SK-N-SH treated with all-trans-retinoic acid at 6 μM for 48 hours (cell line): ENCODE measurements at regions not wholly inside any gene's neighbourhood (a gene's known extent, or its start where the extent isn't known, plus 50 kb on each side); places are given as distances from the start of the nearest gene placed in this dataset.

ENCODE experiments used
- ATAC-seq: fragments of 200-7000 bp; cut with Tn5 transposase; 3 replicates; pipeline ENCODE4 v1.9.1; 2020; ENCODE audit warnings: mild to moderate bottlenecking, moderate library complexity
- ARNTL ChIP-seq: fragments of 450-650 bp; formaldehyde crosslinking; IDR thresholded peaks from 2 replicates; pipeline ENCODE4 v1.5.0; 2020; ENCODE audit warnings: low read depth, mild to moderate bottlenecking, moderate library complexity, borderline replicate concordance
- BACH2 ChIP-seq: fragments of 250-450 bp; sonication (Bioruptor Pico); IDR thresholded peaks from 2 replicates; pipeline ENCODE4 v1.9.0; 2021; ENCODE audit warnings: mild to moderate bottlenecking, borderline replicate concordance
- CSDC2 ChIP-seq: fragments of 250-450 bp; sonication (Bioruptor Pico); IDR thresholded peaks from 2 replicates; pipeline ENCODE4 v1.5.0; 2020; ENCODE audit warnings: mild to moderate bottlenecking, moderate library complexity
- OSR1 ChIP-seq: fragments of 250-450 bp; sonication (Bioruptor Pico); IDR thresholded peaks from 2 replicates; pipeline ENCODE4 v1.8.0; 2022; ENCODE audit warnings: moderate library complexity, mild to moderate bottlenecking, inconsistent platforms
- POU6F1 ChIP-seq: fragments of 250-450 bp; sonication (Bioruptor Pico); IDR thresholded peaks from 2 replicates; pipeline ENCODE4 v1.8.0; 2021; ENCODE audit warnings: low read depth, mild to moderate bottlenecking, moderate library complexity, borderline replicate concordance
- PPARA ChIP-seq: fragments of 250-450 bp; sonication (Bioruptor Pico); IDR thresholded peaks from 2 replicates; pipeline ENCODE4 v1.5.0; 2020; ENCODE audit warnings: mild to moderate bottlenecking, borderline replicate concordance
- SNAI2 ChIP-seq: fragments of 250-450 bp; sonication (Bioruptor Pico); IDR thresholded peaks from 2 replicates; pipeline ENCODE4 v1.5.0; 2020; ENCODE audit warnings: mild to moderate bottlenecking, moderate library complexity
- TCF4 ChIP-seq: fragments of 250-450 bp; sonication (Bioruptor Pico); IDR thresholded peaks from 2 replicates; pipeline ENCODE4 v1.8.0; 2021; ENCODE audit warnings: mild to moderate bottlenecking, moderate library complexity, borderline replicate concordance
- TOX ChIP-seq: fragments of 250-450 bp; sonication (Bioruptor Pico); IDR thresholded peaks from 2 replicates; pipeline ENCODE4 v1.8.0; 2021; ENCODE audit warnings: mild to moderate bottlenecking, moderate library complexity, borderline replicate concordance
- ZC3H10 ChIP-seq: fragments of 250-450 bp; sonication (Bioruptor Pico); IDR thresholded peaks from 2 replicates; pipeline ENCODE4 v1.5.1; 2021; ENCODE audit warnings: mild to moderate bottlenecking, moderate library complexity
- ZFP3 ChIP-seq: fragments of 250-450 bp; sonication (Bioruptor Pico); IDR thresholded peaks from 2 replicates; pipeline ENCODE4 v1.5.0; 2020; ENCODE audit warnings: mild to moderate bottlenecking, moderate library complexity
- ZNF565 ChIP-seq: fragments of 450-650 bp; formaldehyde crosslinking; conservative IDR thresholded peaks from 2 replicates; pipeline ENCODE4 v1.5.0; 2020; ENCODE audit warnings: low read depth, mild to moderate bottlenecking, moderate library complexity
- ZNF70 ChIP-seq: fragments of 450-650 bp; formaldehyde crosslinking; IDR thresholded peaks from 2 replicates; pipeline ENCODE4 v1.5.0; 2020; ENCODE audit warnings: mild to moderate bottlenecking, moderate library complexity
- ZNF8 ChIP-seq: fragments of 450-650 bp; formaldehyde crosslinking; IDR thresholded peaks from 2 replicates; pipeline ENCODE4 v1.5.0; 2020; ENCODE audit warnings: mild to moderate bottlenecking, moderate library complexity
- TF ChIP-seq, protein P1 (sequence below): fragments of 250-450 bp; sonication (Bioruptor Pico); IDR thresholded peaks from 2 replicates; pipeline ENCODE4 v1.5.0; 2020; ENCODE audit warnings: mild to moderate bottlenecking, moderate library complexity
- TF ChIP-seq, protein P2 (sequence below): fragments of 250-450 bp; sonication (Bioruptor Pico); IDR thresholded peaks from 2 replicates; pipeline ENCODE4 v1.5.1; 2021; ENCODE audit warnings: mild to moderate bottlenecking, moderate library complexity

- ATAC-seq, result no peak
- TF ChIP-seq, protein P1, sequence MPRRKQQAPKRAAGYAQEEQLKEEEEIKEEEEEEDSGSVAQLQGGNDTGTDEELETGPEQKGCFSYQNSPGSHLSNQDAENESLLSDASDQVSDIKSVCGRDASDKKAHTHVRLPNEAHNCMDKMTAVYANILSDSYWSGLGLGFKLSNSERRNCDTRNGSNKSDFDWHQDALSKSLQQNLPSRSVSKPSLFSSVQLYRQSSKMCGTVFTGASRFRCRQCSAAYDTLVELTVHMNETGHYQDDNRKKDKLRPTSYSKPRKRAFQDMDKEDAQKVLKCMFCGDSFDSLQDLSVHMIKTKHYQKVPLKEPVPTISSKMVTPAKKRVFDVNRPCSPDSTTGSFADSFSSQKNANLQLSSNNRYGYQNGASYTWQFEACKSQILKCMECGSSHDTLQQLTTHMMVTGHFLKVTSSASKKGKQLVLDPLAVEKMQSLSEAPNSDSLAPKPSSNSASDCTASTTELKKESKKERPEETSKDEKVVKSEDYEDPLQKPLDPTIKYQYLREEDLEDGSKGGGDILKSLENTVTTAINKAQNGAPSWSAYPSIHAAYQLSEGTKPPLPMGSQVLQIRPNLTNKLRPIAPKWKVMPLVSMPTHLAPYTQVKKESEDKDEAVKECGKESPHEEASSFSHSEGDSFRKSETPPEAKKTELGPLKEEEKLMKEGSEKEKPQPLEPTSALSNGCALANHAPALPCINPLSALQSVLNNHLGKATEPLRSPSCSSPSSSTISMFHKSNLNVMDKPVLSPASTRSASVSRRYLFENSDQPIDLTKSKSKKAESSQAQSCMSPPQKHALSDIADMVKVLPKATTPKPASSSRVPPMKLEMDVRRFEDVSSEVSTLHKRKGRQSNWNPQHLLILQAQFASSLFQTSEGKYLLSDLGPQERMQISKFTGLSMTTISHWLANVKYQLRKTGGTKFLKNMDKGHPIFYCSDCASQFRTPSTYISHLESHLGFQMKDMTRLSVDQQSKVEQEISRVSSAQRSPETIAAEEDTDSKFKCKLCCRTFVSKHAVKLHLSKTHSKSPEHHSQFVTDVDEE (CRISPR knock-in tag), result no peak
- no peak for TF ChIP-seq ZC3H10 (CRISPR knock-in tag)
- TF ChIP-seq, protein P2, sequence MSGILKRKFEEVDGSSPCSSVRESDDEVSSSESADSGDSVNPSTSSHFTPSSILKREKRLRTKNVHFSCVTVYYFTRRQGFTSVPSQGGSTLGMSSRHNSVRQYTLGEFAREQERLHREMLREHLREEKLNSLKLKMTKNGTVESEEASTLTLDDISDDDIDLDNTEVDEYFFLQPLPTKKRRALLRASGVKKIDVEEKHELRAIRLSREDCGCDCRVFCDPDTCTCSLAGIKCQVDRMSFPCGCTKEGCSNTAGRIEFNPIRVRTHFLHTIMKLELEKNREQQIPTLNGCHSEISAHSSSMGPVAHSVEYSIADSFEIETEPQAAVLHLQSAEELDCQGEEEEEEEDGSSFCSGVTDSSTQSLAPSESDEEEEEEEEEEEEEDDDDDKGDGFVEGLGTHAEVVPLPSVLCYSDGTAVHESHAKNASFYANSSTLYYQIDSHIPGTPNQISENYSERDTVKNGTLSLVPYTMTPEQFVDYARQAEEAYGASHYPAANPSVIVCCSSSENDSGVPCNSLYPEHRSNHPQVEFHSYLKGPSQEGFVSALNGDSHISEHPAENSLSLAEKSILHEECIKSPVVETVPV (CRISPR knock-in tag), result no peak
- TF ChIP-seq POU6F1, result no peak
These were observed 362.3 kb downstream of the PMP22 start for GRCh38 chr17:14902803-14903202.

DNA sequence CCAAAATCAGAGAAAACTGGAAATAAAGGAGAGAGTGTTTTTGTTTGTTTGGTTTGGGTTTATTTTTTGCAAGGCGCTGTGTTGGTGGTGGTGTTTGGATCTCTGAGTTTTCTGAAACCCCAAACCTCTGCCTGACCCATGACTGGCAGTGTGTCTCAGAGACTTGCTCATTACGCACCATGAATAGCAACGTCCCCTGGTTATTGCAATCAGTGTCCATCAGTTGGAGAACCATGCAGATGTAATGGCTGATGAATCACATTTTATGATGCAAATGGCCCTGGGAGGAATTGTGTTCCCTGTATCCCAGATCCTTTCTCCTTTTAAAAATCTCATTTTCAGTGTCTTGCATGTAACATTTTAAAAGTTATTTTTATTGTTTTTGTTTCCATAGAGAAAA is 362.8 kb downstream of the PMP22 start:
- TF ChIP-seq SNAI2 (CRISPR knock-in tag) (no peak), TCF4 (CRISPR knock-in tag) (no peak), ZFP3 (no peak)
- no peak for ATAC-seq

GRCh38 chr17:14901376-14901775 is 363.8 kb downstream of the PMP22 start:
- no peak for ATAC-seq

DNA sequence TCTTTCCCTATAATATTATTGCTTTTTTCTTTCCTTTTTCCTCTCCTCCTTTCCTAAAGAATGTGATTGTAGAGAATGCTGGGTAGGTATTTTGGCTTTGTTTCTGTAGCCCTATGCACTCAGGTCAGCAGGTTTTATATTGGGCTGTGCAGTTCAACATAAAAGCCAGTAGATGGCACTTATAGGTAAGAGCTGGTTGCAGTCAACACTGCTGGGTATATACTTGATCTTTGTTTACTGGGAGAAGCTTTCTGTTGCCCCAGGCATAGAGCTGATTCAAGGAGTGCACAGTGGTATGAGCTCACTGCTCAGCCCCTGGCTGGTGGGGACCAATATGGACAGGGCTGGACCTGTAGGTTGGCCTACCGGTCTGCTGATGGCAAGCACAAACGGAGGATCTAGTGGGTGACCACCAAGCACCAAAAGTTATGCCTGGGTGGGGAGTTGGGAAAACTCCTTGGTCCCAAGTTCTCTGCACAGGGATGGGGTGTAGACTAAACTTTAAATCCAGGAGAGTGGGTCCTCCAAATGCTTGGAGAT is 378.9 kb downstream of the PMP22 start:
- no peak for TF ChIP-seq ZNF8 (CRISPR knock-in tag)
- ATAC-seq, result no peak

More at GRCh38 chr17:14901376-14901775, 363.8 kb downstream of the PMP22 start:
- TF ChIP-seq ARNTL (CRISPR knock-in tag), result no peak
- no peak for TF ChIP-seq TOX (CRISPR knock-in tag)
- TF ChIP-seq CSDC2 (CRISPR knock-in tag), result no peak
- no peak for TF ChIP-seq ZNF70 (CRISPR knock-in tag)
- TF ChIP-seq ZNF565, result no peak
- TF ChIP-seq ZNF8 (CRISPR knock-in tag), result no peak
- TF ChIP-seq BACH2 (CRISPR knock-in tag), result no peak
- no peak for TF ChIP-seq TCF4 (CRISPR knock-in tag)
- TF ChIP-seq, protein P1 (CRISPR knock-in tag), result no peak

GRCh38 chr17:14882131-14882530 is 383.0 kb downstream of the PMP22 start:
- TF ChIP-seq OSR1 (CRISPR knock-in tag) (no peak), ZNF565 (no peak), ZFP3 (no peak), PPARA (no peak), ZNF70 (CRISPR knock-in tag) (no peak), TOX (CRISPR knock-in tag) (no peak)
- no peak for ATAC-seq
